GM21390 (cell line): ENCODE measurements at regions not wholly inside any gene's neighbourhood (a gene's known extent, or its start where the extent isn't known, plus 50 kb on each side); places are given as distances from the start of the nearest gene placed in this dataset.

Source experiments
- ATAC-seq: cut with Tn5 transposase; IDR thresholded peaks from one replicate; pipeline ENCODE4 v1.9.1; 2021; ENCODE audit not compliant: unreplicated experiment

DNA sequence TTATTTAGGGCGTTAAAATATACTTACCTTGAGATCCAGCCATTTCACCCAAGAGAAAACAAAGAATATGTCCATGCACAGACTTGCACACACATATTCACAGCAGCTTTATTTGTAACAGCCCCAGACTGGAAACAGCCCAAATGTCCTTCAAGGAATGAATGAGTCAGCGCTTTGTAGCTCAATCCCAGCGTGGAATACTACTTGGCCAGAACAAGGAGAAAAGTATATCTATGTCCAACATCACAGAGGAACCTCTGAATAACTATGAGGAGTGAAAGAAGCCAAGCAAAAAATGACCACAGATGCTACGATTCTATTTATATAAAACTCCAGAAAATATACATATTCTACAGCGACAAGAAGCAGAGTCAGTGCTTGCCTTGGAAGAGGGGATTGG is 158.3 kb downstream of the ENGASE start:
- no peak for ATAC-seq

DNA sequence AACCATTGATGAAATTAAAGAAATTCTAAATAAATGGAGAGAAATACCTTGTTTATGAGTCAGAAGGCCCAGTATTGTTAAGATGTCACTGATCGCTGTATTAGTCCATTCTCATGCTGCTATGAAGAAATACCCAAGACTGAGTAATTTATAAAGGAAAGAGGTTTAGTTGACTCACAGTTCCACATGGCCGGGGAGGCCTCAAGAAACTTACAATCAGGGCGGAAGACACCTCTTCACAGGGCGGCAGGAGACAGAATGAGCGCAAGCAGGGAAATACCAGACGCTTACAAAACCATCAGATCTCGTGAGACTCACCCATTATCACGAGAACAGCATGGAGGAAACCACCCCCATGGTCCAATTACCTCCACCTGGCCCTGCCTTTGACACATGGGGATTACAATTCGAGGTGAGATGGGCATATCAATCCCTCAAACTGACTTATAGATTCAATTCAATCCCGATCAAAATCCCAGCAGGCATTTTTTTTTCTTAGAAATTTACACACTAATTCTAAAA is 157.2 kb downstream of the ENGASE start:
- ATAC-seq = no peak

DNA sequence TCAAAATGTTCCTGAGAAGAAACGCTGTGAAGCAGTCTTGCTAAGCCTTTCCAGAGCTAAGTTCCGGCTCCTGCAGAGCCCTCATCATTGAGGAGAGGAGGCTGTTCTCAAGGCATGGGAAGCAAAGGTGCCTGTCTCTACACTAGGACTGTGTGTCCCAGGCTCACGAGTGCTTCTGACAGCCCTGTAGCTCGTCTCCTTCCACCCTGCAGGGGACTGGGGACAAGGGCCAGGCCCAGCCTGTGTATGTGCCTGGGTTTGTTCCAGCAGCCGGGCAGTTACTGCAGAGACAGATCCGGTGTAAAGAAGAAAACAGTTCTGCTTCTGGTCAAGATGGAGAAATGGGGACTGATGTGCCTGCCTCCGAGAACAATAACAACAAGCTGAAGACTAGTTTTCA is 156.0 kb downstream of the ENGASE start:
- no peak for ATAC-seq

DNA sequence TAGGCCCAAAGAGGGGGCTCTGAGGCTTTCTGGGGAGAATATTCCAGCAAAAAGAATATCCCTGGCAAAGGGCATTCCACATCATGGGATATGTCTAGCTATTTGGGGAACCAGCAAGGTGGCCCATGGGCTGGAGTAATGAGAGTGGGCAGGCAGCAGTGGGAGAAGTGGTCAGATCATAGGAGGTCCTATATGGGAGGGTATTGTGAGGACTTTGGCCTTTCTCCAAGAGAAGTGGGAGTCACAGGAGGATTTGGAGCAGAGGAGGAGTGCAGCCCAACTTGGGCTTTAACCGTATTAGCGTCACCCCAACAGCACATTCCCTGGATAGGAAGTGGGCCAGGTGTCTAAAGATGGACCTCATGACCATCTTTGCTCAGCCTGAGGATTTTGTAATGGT is 151.4 kb downstream of the ENGASE start:
- no peak for ATAC-seq

GRCh38 chr17:79224903-79225302 is 150.3 kb downstream of the ENGASE start:
- ATAC-seq = no peak

GRCh38 chr17:79224476-79224875 is 149.9 kb downstream of the ENGASE start:
- ATAC-seq = no peak

DNA sequence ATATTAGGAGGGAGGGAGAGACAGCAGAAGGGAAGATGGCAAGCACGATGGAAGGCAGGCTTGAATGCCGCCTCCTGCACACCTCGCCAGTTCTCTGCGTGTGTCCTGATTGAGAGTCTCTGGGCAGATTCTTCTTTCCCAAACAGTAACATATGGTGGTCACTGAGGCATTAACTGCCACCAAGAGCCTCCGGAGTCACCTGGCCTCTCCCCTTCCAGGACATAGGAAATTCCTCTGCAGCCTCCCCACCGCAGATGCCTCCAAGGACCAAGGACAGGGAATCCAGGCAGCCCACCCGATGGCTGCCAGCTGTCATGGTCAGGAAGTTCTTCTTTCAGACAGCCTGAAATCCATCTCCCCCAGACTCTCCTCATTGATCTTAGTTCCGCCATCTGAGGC is 149.3 kb downstream of the ENGASE start:
- no peak for ATAC-seq

- no peak for ATAC-seq
These were observed 148.8 kb downstream of the ENGASE start for GRCh38 chr17:79223471-79223870.

GRCh38 chr17:79221597-79221996 is 147.0 kb downstream of the ENGASE start:
- ATAC-seq = no peak

DNA sequence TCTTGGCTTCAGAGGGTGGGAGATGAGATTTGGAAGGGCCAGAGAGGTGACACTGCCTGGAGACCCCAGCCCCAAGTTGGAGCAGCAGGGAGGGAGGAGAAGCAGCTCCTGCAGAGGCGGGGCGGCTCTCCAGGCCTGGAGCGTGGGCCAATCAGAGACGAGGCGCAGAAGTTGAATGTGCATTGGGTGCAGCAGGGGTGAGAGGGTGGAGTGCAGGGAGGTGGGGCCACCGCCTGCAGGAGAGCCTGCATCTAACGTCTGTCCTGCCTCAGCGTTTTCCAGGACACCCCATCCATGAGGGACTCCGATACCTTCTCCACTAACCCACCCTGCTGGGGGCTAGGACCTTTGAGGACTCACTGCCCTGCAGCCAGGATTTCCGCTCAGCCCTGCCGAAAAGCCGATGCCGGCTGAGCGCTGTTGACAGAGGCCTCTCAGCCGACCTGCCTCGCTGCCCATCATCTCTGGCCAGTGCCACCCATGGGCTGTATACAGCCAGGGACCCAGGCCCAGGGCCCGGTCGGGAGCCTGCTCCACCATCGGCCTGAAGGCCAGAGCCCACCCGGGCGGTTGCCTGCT is 146.2 kb downstream of the ENGASE start:
- ATAC-seq = no peak

GRCh38 chr17:79220201-79220712 is 145.6 kb downstream of the ENGASE start:
- no peak for ATAC-seq

DNA sequence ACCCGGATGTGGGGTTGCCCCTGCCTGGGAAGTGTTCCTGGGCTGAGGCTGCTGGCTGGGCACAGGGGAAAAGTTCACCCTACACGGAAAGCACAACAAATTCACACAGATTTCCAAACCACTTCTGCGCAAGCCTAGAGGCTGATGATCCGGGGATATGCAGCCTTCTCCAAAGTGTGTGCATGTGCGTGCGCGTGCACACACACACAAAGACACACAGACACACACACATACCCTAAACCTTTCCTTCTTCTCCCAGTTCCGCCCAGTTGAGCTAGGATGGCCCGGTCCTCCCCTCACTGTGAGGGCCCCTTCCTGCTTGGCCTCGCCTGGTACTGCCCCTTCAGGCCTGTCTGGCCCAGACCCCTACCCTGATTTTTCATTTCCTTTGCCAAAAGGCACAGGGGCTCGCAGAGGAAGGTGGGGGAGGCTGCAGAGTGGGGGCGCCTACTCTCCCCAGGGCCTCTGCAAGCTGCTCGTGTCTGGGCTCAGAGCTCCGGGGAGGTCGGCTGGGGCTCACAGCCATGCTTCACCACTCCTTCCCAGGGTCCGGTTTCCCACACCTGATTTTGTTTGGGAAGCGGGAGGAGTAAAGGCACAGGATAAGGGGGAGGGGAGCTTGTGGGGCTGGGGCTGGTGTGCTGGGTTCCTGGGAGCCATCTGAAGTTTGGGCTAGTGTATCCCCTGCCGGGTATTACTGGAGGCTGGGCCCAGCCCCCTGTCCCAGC is 144.7 kb downstream of the ENGASE start:
- ATAC-seq = no peak

GRCh38 chr17:79218825-79219200 is 144.2 kb downstream of the ENGASE start:
- ATAC-seq = no peak

GRCh38 chr17:79218175-79218824 is 143.7 kb downstream of the ENGASE start:
- no peak for ATAC-seq

GRCh38 chr17:79217473-79218135 is 143.0 kb downstream of the ENGASE start:
- ATAC-seq = no peak

- ATAC-seq = no peak
These were observed 142.2 kb downstream of the ENGASE start for GRCh38 chr17:79216826-79217225.

- ATAC-seq = no peak
These were observed 141.8 kb downstream of the ENGASE start for GRCh38 chr17:79216391-79216790.

DNA sequence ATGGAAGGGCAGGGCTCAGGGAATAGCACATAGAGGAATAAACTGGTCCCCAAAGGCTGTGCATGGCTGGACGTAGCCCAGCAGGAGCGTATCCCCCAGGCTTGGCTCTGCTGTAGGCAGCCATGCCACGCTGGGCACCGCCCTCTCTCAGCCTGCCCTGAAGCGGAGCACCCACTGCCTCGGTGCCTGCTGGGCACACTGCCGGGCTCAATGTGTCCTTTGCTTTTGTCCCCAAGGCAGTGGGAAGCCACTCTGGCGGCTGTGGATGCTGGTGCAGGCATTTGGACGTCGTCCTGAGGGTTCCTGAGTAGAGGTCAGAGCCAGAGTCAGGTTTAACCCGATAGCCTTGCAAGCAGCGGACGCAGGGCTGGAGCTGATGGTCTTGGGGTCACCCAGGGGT is 141.0 kb downstream of the ENGASE start:
- no peak for ATAC-seq

DNA sequence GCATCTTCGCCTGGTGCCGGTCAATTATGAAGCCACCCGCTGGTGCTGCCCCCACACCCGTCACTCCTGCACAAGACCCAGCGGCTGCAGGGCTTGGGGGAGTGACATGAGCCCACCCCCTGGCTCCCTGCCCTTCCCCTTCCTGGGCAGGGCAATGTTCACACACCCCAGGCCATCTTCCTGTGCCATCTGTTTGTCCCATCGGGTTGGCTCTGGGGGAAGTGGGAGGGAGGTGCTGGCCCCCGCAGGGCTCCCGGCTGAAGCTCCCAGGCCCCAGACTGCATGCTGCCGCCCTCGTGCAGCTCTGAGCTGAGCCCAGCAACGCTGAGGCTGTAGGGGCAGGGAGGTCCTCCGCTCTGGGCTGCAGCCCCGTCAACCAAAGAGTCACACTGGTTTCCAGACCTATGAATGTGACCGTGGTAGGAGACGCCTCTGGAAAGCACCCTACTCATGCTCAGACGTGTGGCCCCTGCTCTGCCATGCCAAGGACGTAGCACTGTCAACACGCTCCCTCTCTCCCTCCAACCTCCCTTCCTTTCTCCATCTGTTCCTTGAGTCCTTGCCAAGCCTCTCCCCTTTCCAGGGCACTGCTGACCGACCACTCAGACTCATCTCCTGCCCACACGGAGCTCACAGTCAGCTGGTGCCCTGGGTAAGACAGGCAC is 140.4 kb downstream of the ENGASE start:
- ATAC-seq = no peak

- no peak for ATAC-seq
These were observed 139.8 kb downstream of the ENGASE start for GRCh38 chr17:79214459-79214858.

DNA sequence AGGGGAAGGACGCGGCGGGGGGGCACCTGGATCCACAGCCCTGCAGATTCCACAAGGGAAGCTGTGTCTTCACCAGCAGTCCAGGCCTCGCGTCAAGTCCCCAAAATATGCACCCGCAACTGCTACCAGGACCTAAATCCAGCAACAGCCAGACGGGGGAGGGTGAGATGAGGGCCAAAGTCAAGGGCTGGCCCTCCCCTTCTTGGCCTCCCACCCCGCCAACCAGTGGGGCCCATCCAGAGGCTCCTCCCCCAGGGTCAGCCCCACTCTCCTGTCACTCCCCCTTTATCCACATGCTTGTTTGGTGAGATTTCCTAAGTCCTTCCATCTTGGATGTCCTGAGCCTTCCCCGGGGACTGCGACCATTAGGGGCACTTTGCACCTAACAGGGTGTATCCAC is 138.7 kb downstream of the ENGASE start:
- ATAC-seq = no peak
